ENCODE measurements at regions not wholly inside any gene's neighbourhood (a gene's known extent, or its start where the extent isn't known, plus 50 kb on each side); places are given as distances from the start of the nearest gene placed in this dataset.
"Not testable (repeated sequence)": the region's sequence is repeated elsewhere in the genome, so short reads cannot be mapped to it uniquely, and the experiment has no call there.

- DNase-seq (ENCODE audit: extremely low spot score, insufficient read length, low read depth) (no peak), FAIRE-seq (no peak)
Observed at GRCh38 chr5:122591828-122592227, 183.1 kb upstream of the SNX2 start.

GRCh38 chr5:122599000-122599399, 175.9 kb upstream of the SNX2 start:
- FAIRE-seq (no peak), DNase-seq (ENCODE audit: extremely low spot score, insufficient read length, low read depth) (no peak)

GRCh38 chr5:122600924-122601323, 174.0 kb upstream of the SNX2 start:
- DNase-seq (ENCODE audit: extremely low spot score, insufficient read length, low read depth) (no peak), FAIRE-seq (no peak)

- DNase-seq (ENCODE audit: extremely low spot score, insufficient read length, low read depth) = no peak
- FAIRE-seq = no peak
Observed at GRCh38 chr5:122602700-122603099, 172.2 kb upstream of the SNX2 start.

GRCh38 chr5:122605236-122605635, 169.6 kb upstream of the SNX2 start:
- no peak for FAIRE-seq
- DNase-seq (ENCODE audit: extremely low spot score, insufficient read length, low read depth) = no peak

- FAIRE-seq (no peak), DNase-seq (ENCODE audit: extremely low spot score, insufficient read length, low read depth) (no peak)
Observed at GRCh38 chr5:122607818-122608217, 167.1 kb upstream of the SNX2 start.

GRCh38 chr5:122608222-122608621, 166.7 kb upstream of the SNX2 start:
- no peak for FAIRE-seq

GRCh38 chr5:122611406-122611805, 163.5 kb upstream of the SNX2 start:
- no peak for FAIRE-seq

More at GRCh38 chr5:122608222-122608621, 166.7 kb upstream of the SNX2 start:
- no peak for DNase-seq (ENCODE audit: extremely low spot score, insufficient read length, low read depth)

GRCh38 chr5:122612901-122613300, 162.0 kb upstream of the SNX2 start:
- FAIRE-seq (no peak), DNase-seq (ENCODE audit: extremely low spot score, insufficient read length, low read depth) (no peak)

More at GRCh38 chr5:122611406-122611805, 163.5 kb upstream of the SNX2 start:
- DNase-seq (ENCODE audit: extremely low spot score, insufficient read length, low read depth) = no peak

GRCh38 chr5:122615146-122615545, 159.7 kb upstream of the SNX2 start:
- no peak for DNase-seq (ENCODE audit: extremely low spot score, insufficient read length, low read depth)
- FAIRE-seq = no peak

GRCh38 chr5:122615832-122616231, 159.0 kb upstream of the SNX2 start:
- no peak for FAIRE-seq
- no peak for DNase-seq (ENCODE audit: extremely low spot score, insufficient read length, low read depth)

GRCh38 chr5:122618046-122618445, 156.8 kb upstream of the SNX2 start:
- FAIRE-seq = not testable (repeated sequence)

GRCh38 chr5:122620768-122621167, 154.1 kb upstream of the SNX2 start:
- DNase-seq (ENCODE audit: extremely low spot score, insufficient read length, low read depth); FAIRE-seq: not testable (repeated sequence)

More at GRCh38 chr5:122618046-122618445, 156.8 kb upstream of the SNX2 start:
- DNase-seq (ENCODE audit: extremely low spot score, insufficient read length, low read depth) = not testable (repeated sequence)

GRCh38 chr5:122628714-122629113, 146.2 kb upstream of the SNX2 start:
- FAIRE-seq; DNase-seq (ENCODE audit: extremely low spot score, insufficient read length, low read depth): not testable (repeated sequence)

- no peak for DNase-seq (ENCODE audit: extremely low spot score, insufficient read length, low read depth)
- FAIRE-seq = no peak
Observed at GRCh38 chr5:122629121-122629677, 145.7 kb upstream of the SNX2 start.

- no peak for DNase-seq (ENCODE audit: extremely low spot score, insufficient read length, low read depth)
- no peak for FAIRE-seq
Observed at GRCh38 chr5:122638581-122638980, 136.3 kb upstream of the SNX2 start.

GRCh38 chr5:122639033-122639432, 135.8 kb upstream of the SNX2 start:
- no peak for FAIRE-seq
- no peak for DNase-seq (ENCODE audit: extremely low spot score, insufficient read length, low read depth)

- no peak for FAIRE-seq
- no peak for DNase-seq (ENCODE audit: extremely low spot score, insufficient read length, low read depth)
Observed at GRCh38 chr5:122639864-122640263, 135.0 kb upstream of the SNX2 start.

- DNase-seq (ENCODE audit: extremely low spot score, insufficient read length, low read depth) = no peak
- FAIRE-seq = no peak
Observed at GRCh38 chr5:122649080-122649479, 125.8 kb upstream of the SNX2 start.

GRCh38 chr5:122653087-122654017, 121.5 kb upstream of the SNX2 start:
- FAIRE-seq (no peak), DNase-seq (ENCODE audit: extremely low spot score, insufficient read length, low read depth) (no peak)

GRCh38 chr5:122656160-122656559, 118.7 kb upstream of the SNX2 start:
- no peak for DNase-seq (ENCODE audit: extremely low spot score, insufficient read length, low read depth)
- no peak for FAIRE-seq
